H1 (cell line): ENCODE measurements at regions not wholly inside any gene's neighbourhood (a gene's known extent, or its start where the extent isn't known, plus 50 kb on each side); places are given as distances from the start of the nearest gene placed in this dataset.

Experiments
- TF ChIP-seq, protein P1 (sequence below): IDR thresholded peaks from 2 replicates; pipeline ENCODE4 v1.6.1; 2012; ENCODE audit warnings: inconsistent platforms

DNA sequence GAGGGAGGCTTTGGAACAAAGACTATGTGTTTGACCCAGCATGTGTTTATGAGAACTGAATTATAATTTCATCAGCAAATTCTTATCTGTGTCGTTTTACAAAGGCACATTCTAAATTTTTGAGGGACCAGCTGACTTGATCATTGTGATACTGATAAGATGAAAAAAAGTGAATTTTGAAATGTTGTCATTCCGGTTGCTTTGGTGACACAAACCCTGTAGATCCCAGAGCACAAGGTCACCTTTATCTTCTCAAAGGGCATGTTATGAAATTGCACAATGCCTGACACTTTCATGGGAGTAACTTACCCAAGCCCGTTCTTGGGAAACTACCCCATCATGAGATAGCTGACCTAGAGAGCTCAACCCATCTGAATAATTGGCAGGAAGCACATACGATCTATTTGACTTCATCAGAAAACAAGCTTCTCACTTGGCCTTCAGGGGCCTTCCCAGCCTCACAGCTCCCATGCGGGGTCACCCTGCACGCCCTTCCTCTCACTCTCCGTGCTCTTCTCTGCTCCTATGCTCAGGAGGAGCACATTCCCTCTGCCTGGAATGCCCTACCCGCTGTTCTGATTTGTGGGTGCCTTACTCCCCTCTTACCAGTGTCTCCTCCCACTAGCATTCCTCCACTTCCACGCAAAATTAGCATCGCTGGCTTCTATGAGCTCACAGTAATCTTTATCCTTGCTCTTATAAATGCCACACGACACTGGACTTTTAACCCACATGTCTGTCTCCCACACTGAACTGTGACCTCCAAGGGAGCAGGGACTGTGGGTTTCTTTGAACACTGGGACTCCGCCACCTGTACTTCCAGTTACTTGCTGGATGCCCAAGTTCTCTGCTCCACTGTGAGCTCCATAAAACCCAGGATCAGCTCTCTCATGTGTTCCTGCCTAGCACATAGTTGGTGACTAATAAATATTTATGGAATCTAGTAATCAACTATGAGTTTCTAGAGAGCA lies 555.8 kb upstream of the ID2 start (continued):
- TF ChIP-seq, protein P1, sequence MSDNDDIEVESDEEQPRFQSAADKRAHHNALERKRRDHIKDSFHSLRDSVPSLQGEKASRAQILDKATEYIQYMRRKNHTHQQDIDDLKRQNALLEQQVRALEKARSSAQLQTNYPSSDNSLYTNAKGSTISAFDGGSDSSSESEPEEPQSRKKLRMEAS: no peak
